ENCODE measurements at regions not wholly inside any gene's neighbourhood (a gene's known extent, or its start where the extent isn't known, plus 50 kb on each side); places are given as distances from the start of the nearest gene placed in this dataset.

DNA sequence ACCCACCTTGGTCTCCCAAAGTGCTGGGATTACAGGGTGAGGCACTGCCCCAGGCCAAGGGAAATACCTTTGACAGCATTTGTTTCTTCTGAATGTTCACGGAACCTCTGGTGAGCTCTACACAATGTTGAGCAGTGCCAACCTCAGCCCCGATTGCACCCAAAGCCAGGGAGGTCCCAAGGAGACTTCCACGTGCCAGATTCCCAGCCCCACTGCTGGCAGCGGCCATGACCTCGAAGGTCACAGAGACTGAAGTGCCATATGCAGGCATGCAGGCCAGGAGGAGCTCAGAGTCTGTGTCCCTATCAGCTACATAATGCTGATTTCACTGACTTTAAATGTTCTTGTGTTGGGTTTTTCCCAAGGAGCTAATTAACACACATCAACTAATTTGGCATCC, 226.4 kb upstream of the FOXF1 start:
- no peaks in the 10 kb centered on the region for H3K9me2 ChIP-seq (ENCODE audit: insufficient read depth)
- H3K27ac ChIP-seq (ENCODE audit: low read depth, low read length), result no peak overlapping the region
- H3K9ac ChIP-seq (ENCODE audit: low read length), result no peak overlapping the region
- no peak for DNase-seq (ENCODE audit: low read depth, low spot score)
- no peaks in the 10 kb centered on the region for H3K36me3 ChIP-seq (ENCODE audit: control insufficient read depth in 1 of 2, insufficient read depth in 2 of 2, low read length in 2 of 2)
- H3K79me2 ChIP-seq (ENCODE audit: insufficient read depth, low read length), result no peaks in the 10 kb centered on the region
- no TSS peak for BruUV-seq (replicated peaks)
- ChIA-PET CTCF (interaction anchor here (0.5 kb wide), 1 partner anchor 211 kb away, joined by 3 read pairs; no protein-coding TSS in a partner anchor), RAD21 (ENCODE audit: low non-redundant PET in 1 of 2, low total read pairs in 2 of 2, uncharacterized antibody in 2 of 2, unreplicated experiment in 2 of 2) (no interaction called here), POLR2A (interaction anchor here (0.5 kb wide), 1 partner anchor 64 kb away, joined by 5 read pairs; no protein-coding TSS in a partner anchor)
- intact Hi-C loops (cut with micrococcal nuclease), result no loop called here
- no peak overlapping the region for H3K4me2 ChIP-seq (ENCODE audit: low read length)
- no peaks in the 10 kb centered on the region for H4K20me1 ChIP-seq (ENCODE audit: insufficient read depth)
- no peaks in the 10 kb centered on the region for H3K4me1 ChIP-seq (ENCODE audit: control insufficient read depth in 1 of 2, insufficient read depth in 2 of 2, low read length in 2 of 2)
- TF ChIP-seq ZNF274 (IDR thresholded peaks at IDR 0.05; ENCODE audit: low read depth, low read length), result no peak
- no peaks in the 10 kb centered on the region for H3K9me3 ChIP-seq (ENCODE audit: control insufficient read depth in 1 of 2, insufficient read depth in 1 of 2, low read depth in 1 of 2, low read length in 2 of 2)
- no peak overlapping the region for H3K4me3 ChIP-seq (replicated peaks in 1 of 2; ENCODE audit: low read depth in 1 of 2, low read length in 2 of 2)
- H3K27me3 ChIP-seq (ENCODE audit: insufficient read depth, low read length), result peaks cover 37% of the 10 kb centered on the region
- no peak overlapping the region for H2AFZ ChIP-seq (ENCODE audit: low read depth, low read length, poor library complexity, severe bottlenecking)
- no peak for ATAC-seq

DNA sequence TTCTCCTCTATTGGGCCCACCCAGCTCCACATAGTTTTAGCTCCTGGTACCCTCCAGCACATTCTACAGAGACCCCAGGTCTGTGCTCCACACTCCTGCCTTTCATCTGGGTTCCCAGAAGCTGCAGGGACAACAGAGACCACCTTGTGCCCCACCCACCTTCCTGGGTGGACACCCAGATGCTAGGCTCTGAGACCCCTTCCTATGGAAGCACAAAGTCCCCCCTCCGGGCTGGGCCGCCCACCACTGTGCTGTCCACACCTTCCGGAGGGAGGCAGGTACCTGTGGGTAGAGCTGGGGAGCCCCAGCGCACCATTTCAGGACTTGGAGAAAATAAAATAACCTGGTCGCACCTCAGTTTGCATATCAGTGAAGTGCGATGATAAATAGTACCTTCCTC, 224.9 kb upstream of the FOXF1 start:
- Histone ChIP-seq H3K9ac (ENCODE audit: low read length) (no peak overlapping the region), H3K27ac (ENCODE audit: low read depth, low read length) (no peak overlapping the region), H3K9me3 (ENCODE audit: control insufficient read depth in 1 of 2, insufficient read depth in 1 of 2, low read depth in 1 of 2, low read length in 2 of 2) (no peaks in the 10 kb centered on the region), H3K4me1 (ENCODE audit: control insufficient read depth in 1 of 2, insufficient read depth in 2 of 2, low read length in 2 of 2) (no peaks in the 10 kb centered on the region), H3K4me3 (replicated peaks in 1 of 2; ENCODE audit: low read depth in 1 of 2, low read length in 2 of 2) (no peak overlapping the region), H3K36me3 (ENCODE audit: control insufficient read depth in 1 of 2, insufficient read depth in 2 of 2, low read length in 2 of 2) (no peaks in the 10 kb centered on the region), H2AFZ (ENCODE audit: low read depth, low read length, poor library complexity, severe bottlenecking) (no peak overlapping the region), H4K20me1 (ENCODE audit: insufficient read depth) (no peaks in the 10 kb centered on the region), H3K9me2 (ENCODE audit: insufficient read depth) (no peaks in the 10 kb centered on the region), H3K79me2 (ENCODE audit: insufficient read depth, low read length) (no peaks in the 10 kb centered on the region), H3K4me2 (ENCODE audit: low read length) (no peak overlapping the region), H3K27me3 (ENCODE audit: insufficient read depth, low read length) (peaks cover 52% of the 10 kb centered on the region)
- ChIA-PET RAD21 (ENCODE audit: low non-redundant PET in 1 of 2, low total read pairs in 2 of 2, uncharacterized antibody in 2 of 2, unreplicated experiment in 2 of 2) (no interaction called here), POLR2A (no interaction called here), CTCF (no interaction called here)
- BruUV-seq (replicated peaks), result no TSS peak
- TF ChIP-seq YY1 (IDR thresholded peaks at IDR 0.05; ENCODE audit: extremely low read depth, insufficient replicate concordance, low read depth, low read length) (no peak), CEBPB (IDR thresholded peaks at IDR 0.05; ENCODE audit: low read depth) (no peak), SIN3A (IDR thresholded peaks at IDR 0.05; ENCODE audit: low read depth) (no peak), ZFX (IDR thresholded peaks at IDR 0.05) (no peak), ELF1 (IDR thresholded peaks at IDR 0.05; ENCODE audit: borderline replicate concordance, low read depth) (no peak), EZH2 (IDR thresholded peaks at IDR 0.05) (no peak), CBX3 (IDR thresholded peaks at IDR 0.05; ENCODE audit: low read depth) (no peak), SRF (IDR thresholded peaks at IDR 0.05; ENCODE audit: low read depth) (no peak), POLR2A (IDR thresholded peaks at IDR 0.05; ENCODE audit: borderline replicate concordance, extremely low read depth, insufficient read depth, insufficient read length) (no peak), SP1 (IDR thresholded peaks at IDR 0.05; ENCODE audit: low read depth) (no peak), RAD21 (IDR thresholded peaks at IDR 0.05; ENCODE audit: low read depth) (no peak), EZH2phosphoT487 (IDR thresholded peaks at IDR 0.05; ENCODE audit: borderline replicate concordance) (no peak)
- TF ChIP-seq, protein P1, sequence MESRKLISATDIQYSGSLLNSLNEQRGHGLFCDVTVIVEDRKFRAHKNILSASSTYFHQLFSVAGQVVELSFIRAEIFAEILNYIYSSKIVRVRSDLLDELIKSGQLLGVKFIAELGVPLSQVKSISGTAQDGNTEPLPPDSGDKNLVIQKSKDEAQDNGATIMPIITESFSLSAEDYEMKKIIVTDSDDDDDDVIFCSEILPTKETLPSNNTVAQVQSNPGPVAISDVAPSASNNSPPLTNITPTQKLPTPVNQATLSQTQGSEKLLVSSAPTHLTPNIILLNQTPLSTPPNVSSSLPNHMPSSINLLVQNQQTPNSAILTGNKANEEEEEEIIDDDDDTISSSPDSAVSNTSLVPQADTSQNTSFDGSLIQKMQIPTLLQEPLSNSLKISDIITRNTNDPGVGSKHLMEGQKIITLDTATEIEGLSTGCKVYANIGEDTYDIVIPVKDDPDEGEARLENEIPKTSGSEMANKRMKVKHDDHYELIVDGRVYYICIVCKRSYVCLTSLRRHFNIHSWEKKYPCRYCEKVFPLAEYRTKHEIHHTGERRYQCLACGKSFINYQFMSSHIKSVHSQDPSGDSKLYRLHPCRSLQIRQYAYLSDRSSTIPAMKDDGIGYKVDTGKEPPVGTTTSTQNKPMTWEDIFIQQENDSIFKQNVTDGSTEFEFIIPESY (IDR thresholded peaks at IDR 0.05; ENCODE audit: extremely low read depth, insufficient replicate concordance, low read length), result no peak
- TF ChIP-seq, protein P2, sequence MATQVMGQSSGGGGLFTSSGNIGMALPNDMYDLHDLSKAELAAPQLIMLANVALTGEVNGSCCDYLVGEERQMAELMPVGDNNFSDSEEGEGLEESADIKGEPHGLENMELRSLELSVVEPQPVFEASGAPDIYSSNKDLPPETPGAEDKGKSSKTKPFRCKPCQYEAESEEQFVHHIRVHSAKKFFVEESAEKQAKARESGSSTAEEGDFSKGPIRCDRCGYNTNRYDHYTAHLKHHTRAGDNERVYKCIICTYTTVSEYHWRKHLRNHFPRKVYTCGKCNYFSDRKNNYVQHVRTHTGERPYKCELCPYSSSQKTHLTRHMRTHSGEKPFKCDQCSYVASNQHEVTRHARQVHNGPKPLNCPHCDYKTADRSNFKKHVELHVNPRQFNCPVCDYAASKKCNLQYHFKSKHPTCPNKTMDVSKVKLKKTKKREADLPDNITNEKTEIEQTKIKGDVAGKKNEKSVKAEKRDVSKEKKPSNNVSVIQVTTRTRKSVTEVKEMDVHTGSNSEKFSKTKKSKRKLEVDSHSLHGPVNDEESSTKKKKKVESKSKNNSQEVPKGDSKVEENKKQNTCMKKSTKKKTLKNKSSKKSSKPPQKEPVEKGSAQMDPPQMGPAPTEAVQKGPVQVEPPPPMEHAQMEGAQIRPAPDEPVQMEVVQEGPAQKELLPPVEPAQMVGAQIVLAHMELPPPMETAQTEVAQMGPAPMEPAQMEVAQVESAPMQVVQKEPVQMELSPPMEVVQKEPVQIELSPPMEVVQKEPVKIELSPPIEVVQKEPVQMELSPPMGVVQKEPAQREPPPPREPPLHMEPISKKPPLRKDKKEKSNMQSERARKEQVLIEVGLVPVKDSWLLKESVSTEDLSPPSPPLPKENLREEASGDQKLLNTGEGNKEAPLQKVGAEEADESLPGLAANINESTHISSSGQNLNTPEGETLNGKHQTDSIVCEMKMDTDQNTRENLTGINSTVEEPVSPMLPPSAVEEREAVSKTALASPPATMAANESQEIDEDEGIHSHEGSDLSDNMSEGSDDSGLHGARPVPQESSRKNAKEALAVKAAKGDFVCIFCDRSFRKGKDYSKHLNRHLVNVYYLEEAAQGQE (IDR thresholded peaks at IDR 0.05; ENCODE audit: low read depth), result no peak
- TF ChIP-seq, protein P3, sequence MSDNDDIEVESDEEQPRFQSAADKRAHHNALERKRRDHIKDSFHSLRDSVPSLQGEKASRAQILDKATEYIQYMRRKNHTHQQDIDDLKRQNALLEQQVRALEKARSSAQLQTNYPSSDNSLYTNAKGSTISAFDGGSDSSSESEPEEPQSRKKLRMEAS (IDR thresholded peaks at IDR 0.05), result no peak
- intact Hi-C loops (cut with micrococcal nuclease), result no loop called here
- no peak for ATAC-seq
- no peak for DNase-seq (ENCODE audit: low read depth, low spot score)
